ENCODE measurements at regions not wholly inside any gene's neighbourhood (a gene's known extent, or its start where the extent isn't known, plus 50 kb on each side); places are given as distances from the start of the nearest gene placed in this dataset.

DNA sequence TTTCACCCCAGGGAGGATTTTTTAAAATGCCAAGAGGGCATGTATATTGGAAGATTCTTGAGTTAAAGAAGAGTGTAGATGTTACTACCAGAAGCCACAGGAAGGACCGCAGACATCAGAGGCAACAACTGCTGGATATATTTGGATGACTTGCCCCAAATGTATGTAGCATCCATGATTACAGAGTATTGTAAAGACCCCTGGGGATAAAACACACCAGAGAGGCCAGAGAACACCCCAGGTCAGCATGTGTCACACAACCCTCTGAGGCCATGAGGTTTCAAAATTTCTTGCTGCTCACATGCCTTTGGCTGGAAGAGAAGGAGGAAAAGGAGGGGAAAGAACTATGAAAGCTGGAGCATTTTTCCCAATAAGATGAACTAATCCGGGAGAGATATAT is 108.0 kb upstream of the LSM8 start:
- no peak overlapping the region for H3K27ac ChIP-seq
- no peaks in the 10 kb centered on the region for H3K9me2 ChIP-seq (ENCODE audit: insufficient read depth)
- no peaks in the 10 kb centered on the region for H4K20me1 ChIP-seq (ENCODE audit: insufficient read depth)
- H3F3A ChIP-seq (ENCODE audit: insufficient read depth, low read depth) = no peaks in the 10 kb centered on the region
- H3K27me3 ChIP-seq (ENCODE audit: insufficient read depth, low read depth) = no peaks in the 10 kb centered on the region
- no peak overlapping the region for H3K4me2 ChIP-seq
- CTCF ChIA-PET = no interaction called here
- no peaks in the 10 kb centered on the region for H3K9me3 ChIP-seq (ENCODE audit: insufficient read depth, low read depth)
- intact Hi-C loops (cut with micrococcal nuclease; ENCODE audit: unreplicated experiment) = no loop called here
- H3K79me2 ChIP-seq (ENCODE audit: low read depth) = no peaks in the 10 kb centered on the region
- no peaks in the 10 kb centered on the region for H3K4me1 ChIP-seq (replicated peaks; ENCODE audit: insufficient read depth)
- no peak for DNase-seq
- no peak overlapping the region for H2AFZ ChIP-seq
- POLR2A ChIA-PET (ENCODE audit: unreplicated experiment) = no interaction called here
- no TSS peak for BruUV-seq (replicated peaks)
- TF ChIP-seq, protein P1, sequence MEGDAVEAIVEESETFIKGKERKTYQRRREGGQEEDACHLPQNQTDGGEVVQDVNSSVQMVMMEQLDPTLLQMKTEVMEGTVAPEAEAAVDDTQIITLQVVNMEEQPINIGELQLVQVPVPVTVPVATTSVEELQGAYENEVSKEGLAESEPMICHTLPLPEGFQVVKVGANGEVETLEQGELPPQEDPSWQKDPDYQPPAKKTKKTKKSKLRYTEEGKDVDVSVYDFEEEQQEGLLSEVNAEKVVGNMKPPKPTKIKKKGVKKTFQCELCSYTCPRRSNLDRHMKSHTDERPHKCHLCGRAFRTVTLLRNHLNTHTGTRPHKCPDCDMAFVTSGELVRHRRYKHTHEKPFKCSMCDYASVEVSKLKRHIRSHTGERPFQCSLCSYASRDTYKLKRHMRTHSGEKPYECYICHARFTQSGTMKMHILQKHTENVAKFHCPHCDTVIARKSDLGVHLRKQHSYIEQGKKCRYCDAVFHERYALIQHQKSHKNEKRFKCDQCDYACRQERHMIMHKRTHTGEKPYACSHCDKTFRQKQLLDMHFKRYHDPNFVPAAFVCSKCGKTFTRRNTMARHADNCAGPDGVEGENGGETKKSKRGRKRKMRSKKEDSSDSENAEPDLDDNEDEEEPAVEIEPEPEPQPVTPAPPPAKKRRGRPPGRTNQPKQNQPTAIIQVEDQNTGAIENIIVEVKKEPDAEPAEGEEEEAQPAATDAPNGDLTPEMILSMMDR (conservative IDR thresholded peaks at IDR 0.05) = no peak
- TF ChIP-seq EZH2 (IDR thresholded peaks at IDR 0.05; ENCODE audit: low read depth) = no peak
- H3K4me3 ChIP-seq = no peak overlapping the region
- no peaks in the 10 kb centered on the region for H3K36me3 ChIP-seq (ENCODE audit: low read depth)

DNA sequence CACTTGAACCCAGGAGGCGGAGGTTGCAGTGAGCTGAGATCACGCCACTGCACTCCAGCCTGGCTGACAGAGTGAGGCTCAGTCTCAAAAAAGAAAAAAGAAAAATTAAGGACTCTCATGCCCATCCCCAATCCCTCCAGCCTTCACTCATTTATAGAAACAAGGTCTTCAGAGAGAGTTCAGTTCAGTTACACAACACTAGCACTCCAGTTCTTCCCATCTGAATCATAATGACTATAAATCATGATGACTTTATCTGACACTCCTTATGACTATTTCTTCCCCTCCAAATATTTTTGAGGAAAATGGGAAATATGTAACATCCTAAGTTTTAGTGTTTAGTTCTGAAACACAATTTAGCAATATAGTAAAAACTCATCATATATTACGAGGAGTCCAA is 107.4 kb upstream of the LSM8 start:
- Histone ChIP-seq H3K36me3 (ENCODE audit: low read depth) (no peaks in the 10 kb centered on the region), H3K79me2 (ENCODE audit: low read depth) (no peaks in the 10 kb centered on the region), H3K27me3 (ENCODE audit: insufficient read depth, low read depth) (no peaks in the 10 kb centered on the region), H3K4me3 (no peak overlapping the region), H3K4me1 (replicated peaks; ENCODE audit: insufficient read depth) (no peaks in the 10 kb centered on the region), H4K20me1 (ENCODE audit: insufficient read depth) (no peaks in the 10 kb centered on the region), H3K9me3 (ENCODE audit: insufficient read depth, low read depth) (no peaks in the 10 kb centered on the region), H2AFZ (no peak overlapping the region), H3K9me2 (ENCODE audit: insufficient read depth) (no peaks in the 10 kb centered on the region), H3F3A (ENCODE audit: insufficient read depth, low read depth) (no peaks in the 10 kb centered on the region), H3K27ac (no peak overlapping the region), H3K4me2 (no peak overlapping the region)
- CTCF ChIA-PET = no interaction called here
- intact Hi-C loops (cut with micrococcal nuclease; ENCODE audit: unreplicated experiment) = no loop called here
- no TSS peak for BruUV-seq (replicated peaks)
- POLR2A ChIA-PET (ENCODE audit: unreplicated experiment) = no interaction called here
- DNase-seq = no peak
- TF ChIP-seq, protein P1 (conservative IDR thresholded peaks at IDR 0.05) = no peak
- no peak for TF ChIP-seq EZH2 (IDR thresholded peaks at IDR 0.05; ENCODE audit: low read depth)

DNA sequence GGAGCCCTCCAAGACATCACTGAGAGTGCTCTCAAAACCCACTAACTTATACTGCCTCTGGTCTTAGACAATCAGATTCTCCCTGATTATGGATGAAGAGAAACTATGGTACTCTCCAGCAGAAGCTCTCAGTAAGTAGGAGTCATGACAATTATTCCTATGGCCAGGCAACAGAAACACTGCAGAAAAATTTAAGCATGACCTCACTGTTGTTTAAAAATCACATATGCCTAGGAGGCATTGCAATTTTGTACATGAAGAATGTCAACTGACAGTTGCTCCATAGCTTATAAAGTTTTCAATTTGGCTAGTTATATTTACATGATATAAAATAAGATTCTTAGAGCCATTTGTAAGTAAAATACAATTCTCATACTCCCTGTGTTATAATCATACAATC is 105.9 kb upstream of the LSM8 start:
- Histone ChIP-seq H3K27ac (no peak overlapping the region), H3K9me2 (ENCODE audit: insufficient read depth) (no peaks in the 10 kb centered on the region), H3K36me3 (ENCODE audit: low read depth) (no peaks in the 10 kb centered on the region), H3K4me3 (no peak overlapping the region), H3K79me2 (ENCODE audit: low read depth) (no peaks in the 10 kb centered on the region), H2AFZ (no peak overlapping the region), H3K4me2 (no peak overlapping the region), H3K27me3 (ENCODE audit: insufficient read depth, low read depth) (no peaks in the 10 kb centered on the region), H3K4me1 (replicated peaks; ENCODE audit: insufficient read depth) (no peaks in the 10 kb centered on the region), H4K20me1 (ENCODE audit: insufficient read depth) (no peaks in the 10 kb centered on the region), H3K9me3 (ENCODE audit: insufficient read depth, low read depth) (no peaks in the 10 kb centered on the region), H3F3A (ENCODE audit: insufficient read depth, low read depth) (no peaks in the 10 kb centered on the region)
- DNase-seq = no peak
- intact Hi-C loops (cut with micrococcal nuclease; ENCODE audit: unreplicated experiment) = no loop called here
- ChIA-PET POLR2A (ENCODE audit: unreplicated experiment) (no interaction called here), CTCF (no interaction called here)
- BruUV-seq (replicated peaks) = no TSS peak
- TF ChIP-seq, protein P1 (conservative IDR thresholded peaks at IDR 0.05) = no peak
- TF ChIP-seq EZH2 (IDR thresholded peaks at IDR 0.05; ENCODE audit: low read depth) = no peak
